GM19043 (cell line): ENCODE measurements at regions not wholly inside any gene's neighbourhood (a gene's known extent, or its start where the extent isn't known, plus 50 kb on each side); places are given as distances from the start of the nearest gene placed in this dataset.
"Not testable (repeated sequence)": the region's sequence is repeated elsewhere in the genome, so short reads cannot be mapped to it uniquely, and the experiment has no call there.

Experiments used
- ATAC-seq: cut with Tn5 transposase; IDR thresholded peaks from one replicate; pipeline ENCODE4 v1.9.1; 2021; ENCODE audit warnings: low read depth; ENCODE audit not compliant: unreplicated experiment

DNA sequence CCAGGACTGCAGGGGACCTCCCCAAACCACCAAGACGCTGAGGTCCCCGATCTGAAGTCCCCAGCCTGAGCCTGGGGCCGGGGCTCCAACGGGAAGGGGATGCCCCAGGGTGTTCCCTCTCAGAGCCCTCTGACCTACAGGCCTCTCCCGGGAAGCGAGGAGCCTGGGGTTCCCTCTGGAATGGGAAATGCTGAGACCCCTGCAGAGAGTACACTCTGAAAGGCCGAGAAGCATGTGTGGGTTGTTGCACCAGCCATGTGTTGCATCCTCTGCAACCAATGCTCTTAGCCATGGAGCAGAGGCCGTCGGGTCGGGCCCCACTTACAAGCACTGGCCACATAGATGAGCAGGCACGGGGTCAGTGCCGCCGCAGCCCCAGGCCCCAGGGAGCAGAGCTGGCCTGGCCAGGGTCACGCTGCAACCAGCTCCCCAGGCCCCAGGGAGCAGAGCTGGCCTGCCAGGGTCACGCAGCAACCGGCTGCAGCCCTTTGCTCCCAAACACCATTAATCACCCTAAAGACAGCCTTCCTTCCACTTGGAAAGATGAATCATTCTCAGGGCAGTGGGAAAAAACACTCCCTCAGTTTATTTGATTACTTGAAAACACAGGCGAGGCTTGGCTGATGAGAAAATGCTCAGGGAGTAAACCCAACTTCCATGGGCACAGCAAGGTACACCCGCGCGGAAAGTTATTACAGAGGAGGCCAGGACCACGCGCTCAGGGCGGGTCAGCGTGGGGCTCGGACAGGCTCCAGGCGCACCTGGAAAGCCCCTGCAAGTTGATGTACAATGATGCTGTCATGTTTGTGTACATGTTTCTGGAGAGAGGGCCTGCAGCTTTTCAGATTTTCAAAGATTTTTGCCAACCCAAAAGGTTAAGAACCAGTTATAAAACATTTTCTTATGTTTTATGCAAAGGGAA, 78.0 kb upstream of the AFDN start:
- ATAC-seq: no peak

DNA sequence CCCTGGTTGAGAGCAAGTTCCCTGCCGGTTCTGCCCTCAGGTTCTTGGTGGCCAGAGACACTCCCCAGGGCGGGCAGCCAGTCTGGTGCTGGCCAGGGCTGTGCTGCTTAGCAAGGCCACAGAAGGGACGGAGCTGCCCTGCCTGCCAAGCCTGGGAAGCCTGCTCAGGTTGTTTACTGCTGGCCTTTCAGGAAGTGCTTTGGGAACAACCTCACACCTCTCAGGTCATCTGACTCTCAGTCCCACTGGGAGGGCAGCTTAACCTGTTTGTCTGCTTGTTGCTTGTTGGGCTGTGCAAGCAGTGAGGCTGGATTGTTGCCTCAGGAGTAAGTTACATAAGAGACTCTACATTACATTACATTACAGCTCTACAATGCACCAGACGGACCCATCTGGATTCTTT, 75.8 kb upstream of the AFDN start:
- no peak for ATAC-seq

DNA sequence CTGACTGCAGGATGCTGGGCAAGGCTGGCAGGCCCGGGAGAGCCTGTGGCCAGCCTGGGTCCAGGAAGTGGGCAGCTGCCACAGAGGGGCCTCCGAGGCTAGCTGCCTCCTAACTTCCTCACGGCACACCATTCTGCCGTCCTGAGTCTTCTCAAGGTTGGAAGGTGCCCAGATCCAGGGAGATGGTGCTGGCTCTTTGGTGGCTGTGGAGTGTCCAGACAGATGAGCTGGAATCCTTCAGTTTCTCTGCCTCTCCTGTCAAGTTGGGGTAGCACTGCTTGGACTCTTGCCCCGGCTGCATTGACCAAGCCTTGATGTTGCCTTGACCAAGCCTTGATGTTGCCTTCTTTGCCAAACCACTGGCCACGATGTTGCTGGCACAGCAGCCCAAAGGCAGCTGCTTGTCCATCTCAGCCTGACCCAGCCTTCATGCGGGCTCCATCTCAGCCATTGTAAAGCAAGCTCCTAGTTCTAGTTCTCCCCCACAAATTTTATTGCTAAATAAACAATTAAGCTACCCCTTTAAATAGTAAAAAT, 75.1 kb upstream of the AFDN start:
- ATAC-seq: no peak

- not testable (repeated sequence) for ATAC-seq
Observed at GRCh38 chr6:167753281-167753680, 73.4 kb upstream of the AFDN start.

DNA sequence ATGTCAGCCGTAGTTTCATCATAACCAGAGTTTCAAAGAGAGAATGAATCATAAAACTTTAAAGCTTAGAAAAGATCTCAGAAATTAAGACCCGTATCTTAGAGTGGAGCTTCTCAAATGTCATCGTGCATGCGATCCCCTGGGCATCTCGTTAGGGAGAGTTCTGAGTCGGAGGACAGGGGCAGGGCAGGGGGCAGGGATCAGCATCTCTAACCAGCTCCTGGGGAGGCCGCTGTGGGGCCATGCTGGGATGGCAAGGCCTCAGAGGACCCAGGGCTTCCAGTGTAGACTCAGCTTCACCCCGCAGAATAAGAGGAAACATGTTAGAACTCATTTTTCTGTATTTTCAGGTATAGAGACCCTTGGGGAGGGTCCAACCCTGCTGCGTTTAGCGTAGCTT, 72.0 kb upstream of the AFDN start:
- ATAC-seq: no peak

DNA sequence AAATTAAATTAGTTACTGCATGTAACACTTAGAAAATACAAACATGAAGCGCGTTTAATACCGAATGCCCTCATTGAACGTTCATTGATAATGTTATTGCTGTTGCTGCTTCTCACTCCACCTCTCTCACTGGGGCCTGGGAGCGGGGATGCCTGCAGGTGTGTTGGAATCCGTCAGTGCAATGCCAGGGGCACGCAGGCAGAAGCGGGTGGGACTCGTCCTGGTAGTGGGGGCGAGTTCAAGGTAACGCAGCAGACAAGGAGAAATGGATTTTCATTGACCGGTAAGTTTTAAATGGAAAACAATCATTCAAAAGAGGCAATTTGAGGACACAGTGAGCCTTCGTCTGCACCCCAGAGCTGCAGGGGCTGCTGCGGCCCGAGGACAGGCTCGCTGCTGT, 71.2 kb upstream of the AFDN start:
- no peak for ATAC-seq

DNA sequence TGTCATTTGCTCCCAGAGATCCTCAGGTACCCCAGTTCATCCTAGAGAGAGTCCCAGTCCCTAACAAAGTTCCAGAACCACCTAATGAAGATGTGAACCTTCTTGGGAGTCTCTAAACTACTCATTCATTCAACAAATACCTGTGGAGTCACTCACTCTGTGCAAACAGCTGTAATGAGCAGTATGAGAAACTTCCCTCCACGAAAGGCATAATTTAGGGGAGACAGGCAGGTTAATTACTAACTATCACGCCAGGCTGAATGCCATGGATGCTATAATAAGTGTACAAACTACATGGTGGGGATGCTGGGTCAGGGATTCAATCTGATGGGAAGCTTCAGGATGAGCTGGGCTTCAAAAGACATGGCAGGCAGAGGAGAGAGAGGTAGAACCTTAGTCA, 70.1 kb upstream of the AFDN start:
- ATAC-seq: no peak

DNA sequence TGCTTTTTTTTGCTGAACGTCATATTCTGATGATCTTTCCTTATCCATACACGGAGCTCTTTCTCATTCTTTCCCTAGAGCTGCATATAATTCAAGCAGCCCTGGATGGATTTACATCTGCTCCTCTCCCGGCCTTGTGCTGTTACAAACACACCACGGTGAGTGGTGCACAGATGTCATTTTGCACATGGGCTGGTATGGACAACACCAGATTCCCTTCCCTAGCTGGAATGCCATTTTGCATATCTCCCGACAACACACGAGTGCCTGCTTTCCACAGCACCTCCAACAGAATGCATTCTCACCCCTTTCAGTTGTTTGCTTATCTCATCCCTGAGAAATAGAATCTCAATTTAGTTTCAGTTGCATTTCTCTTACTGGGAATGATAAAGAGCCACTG, 69.5 kb upstream of the AFDN start:
- no peak for ATAC-seq

DNA sequence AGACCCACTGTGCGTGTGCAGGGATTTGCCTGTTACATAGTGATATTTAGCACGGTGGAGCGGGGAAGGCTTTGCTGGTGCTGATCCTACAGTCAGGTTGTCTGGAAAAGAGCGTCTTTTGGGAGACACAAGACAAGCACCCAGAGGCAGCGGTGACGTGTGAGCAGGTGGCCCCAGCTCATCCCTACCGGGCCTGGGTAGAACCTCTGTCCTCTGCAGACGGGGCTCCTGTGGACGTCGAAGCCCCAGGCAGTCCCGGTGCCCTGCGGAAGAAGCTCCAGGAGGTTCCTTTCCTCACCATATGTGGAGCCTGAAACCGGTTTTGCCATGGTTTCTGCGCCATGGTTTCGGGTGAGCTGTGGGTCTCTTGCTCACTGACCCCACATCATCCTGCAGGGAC, 68.9 kb upstream of the AFDN start:
- no peak for ATAC-seq

- no peak for ATAC-seq
Observed at GRCh38 chr6:167758309-167759023, 68.2 kb upstream of the AFDN start.

DNA sequence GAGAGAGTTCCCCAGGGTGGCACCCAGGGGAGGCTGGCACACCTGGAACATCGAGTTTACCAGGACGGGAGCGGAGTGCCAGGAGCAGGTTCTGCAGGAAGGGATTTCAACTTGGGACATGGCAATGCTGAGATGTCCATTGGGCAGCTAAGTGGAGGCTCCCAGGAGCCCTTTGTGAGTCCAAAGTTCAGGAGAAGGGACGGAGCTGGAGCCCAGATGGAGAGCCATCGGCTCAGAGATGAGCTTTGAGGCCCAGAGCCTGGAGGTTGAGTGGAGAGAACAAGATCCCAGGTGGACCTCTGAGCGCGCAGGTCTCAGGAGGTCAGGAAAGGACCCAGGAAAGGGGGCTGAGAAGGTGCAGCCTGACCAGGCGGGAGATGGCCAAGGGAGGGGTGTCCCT, 67.5 kb upstream of the AFDN start:
- ATAC-seq: no peak

- ATAC-seq: no peak
Observed at GRCh38 chr6:167759912-167760311, 66.8 kb upstream of the AFDN start.

DNA sequence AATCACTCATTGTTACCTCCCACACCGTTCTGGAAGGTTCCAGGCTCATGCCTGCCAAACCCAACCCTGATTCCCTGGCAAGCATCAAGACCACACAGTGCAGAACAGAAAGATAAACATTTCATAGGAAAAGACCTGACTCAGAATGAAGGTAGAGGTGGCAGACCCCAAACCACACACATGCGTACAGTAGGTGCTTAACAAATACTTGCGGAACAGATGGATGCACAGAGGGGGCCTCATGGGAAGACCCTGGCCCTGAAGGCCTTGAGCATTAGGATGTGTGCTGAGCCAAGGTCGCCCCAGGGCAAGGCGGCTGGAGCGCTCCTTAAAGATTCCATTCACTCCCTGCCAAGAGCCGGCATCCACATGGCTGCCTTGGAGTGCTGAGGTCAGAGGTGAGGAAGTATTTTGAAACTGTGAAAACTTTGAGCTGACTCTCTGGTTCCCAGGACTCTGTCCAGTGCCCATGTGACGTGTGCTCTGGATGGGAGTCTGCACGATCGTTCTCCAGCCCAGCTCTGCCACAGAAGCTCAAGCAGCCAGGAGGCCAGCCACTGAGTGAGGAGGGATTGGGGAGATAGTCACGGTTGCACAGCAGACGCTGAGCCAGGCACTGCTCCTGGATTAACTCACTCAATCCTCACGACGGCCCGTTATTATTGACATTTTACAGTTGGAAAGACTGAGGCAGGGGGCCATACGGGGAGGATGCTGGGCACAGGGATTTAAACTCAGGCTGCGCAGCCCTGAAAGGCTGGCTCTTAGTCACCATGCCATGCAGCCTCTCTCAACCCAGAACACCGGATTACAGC, 65.5 kb upstream of the AFDN start:
- ATAC-seq: no peak

GRCh38 chr6:167761794-167762258, 64.9 kb upstream of the AFDN start:
- no peak for ATAC-seq

GRCh38 chr6:167762259-167762962, 64.3 kb upstream of the AFDN start:
- no peak for ATAC-seq

GRCh38 chr6:167763056-167763944, 63.4 kb upstream of the AFDN start:
- no peak for ATAC-seq

GRCh38 chr6:167764215-167764614, 62.5 kb upstream of the AFDN start:
- ATAC-seq: no peak

- ATAC-seq: no peak
Observed at GRCh38 chr6:167764713-167765479, 61.8 kb upstream of the AFDN start.
